ENCODE measurements at regions not wholly inside any gene's neighbourhood (a gene's known extent, or its start where the extent isn't known, plus 50 kb on each side); places are given as distances from the start of the nearest gene placed in this dataset.

- TF ChIP-seq REST (IDR thresholded peaks at IDR 0.05; ENCODE audit: low read depth), result no peak
- TF ChIP-seq YY1 (IDR thresholded peaks at IDR 0.05; ENCODE audit: low read depth), result no peak
- TF ChIP-seq TAF1 (IDR thresholded peaks at IDR 0.05; ENCODE audit: low read depth), result no peak
- TF ChIP-seq ZBTB7A (IDR thresholded peaks at IDR 0.05; ENCODE audit: low read depth), result no peak
- no peak for TF ChIP-seq NFIC (IDR thresholded peaks at IDR 0.05)
- TF ChIP-seq CREB1 (IDR thresholded peaks at IDR 0.05; ENCODE audit: low read depth), result no peak
- TF ChIP-seq EGR1 (IDR thresholded peaks at IDR 0.05), result no peak
- TF ChIP-seq FOXM1 (IDR thresholded peaks at IDR 0.05; ENCODE audit: borderline replicate concordance, low read depth), result no peak
- TF ChIP-seq USF1 (IDR thresholded peaks at IDR 0.05), result no peak
- no peak for TF ChIP-seq EP300 (IDR thresholded peaks at IDR 0.05; ENCODE audit: borderline replicate concordance)
- TF ChIP-seq CEBPB (IDR thresholded peaks at IDR 0.05), result no peak
- TF ChIP-seq RAD21 (IDR thresholded peaks at IDR 0.05; ENCODE audit: low read depth), result no peak
Observed at GRCh38 chr2:7906431-7906830, 775.4 kb upstream of the ID2 start.

- TF ChIP-seq YY1 (IDR thresholded peaks at IDR 0.05; ENCODE audit: low read depth) (no peak), TCF12 (IDR thresholded peaks at IDR 0.05; ENCODE audit: low read depth) (no peak), RAD21 (IDR thresholded peaks at IDR 0.05; ENCODE audit: low read depth) (no peak), REST (IDR thresholded peaks at IDR 0.05; ENCODE audit: low read depth) (no peak), FOXM1 (IDR thresholded peaks at IDR 0.05; ENCODE audit: borderline replicate concordance, low read depth) (no peak), CEBPB (IDR thresholded peaks at IDR 0.05) (no peak), CREB1 (IDR thresholded peaks at IDR 0.05; ENCODE audit: low read depth) (no peak), TAF1 (IDR thresholded peaks at IDR 0.05; ENCODE audit: low read depth) (no peak), EGR1 (IDR thresholded peaks at IDR 0.05) (no peak), EP300 (IDR thresholded peaks at IDR 0.05; ENCODE audit: borderline replicate concordance) (no peak), MAX (IDR thresholded peaks at IDR 0.05) (no peak), ZBTB7A (IDR thresholded peaks at IDR 0.05; ENCODE audit: low read depth) (no peak), TEAD4 (IDR thresholded peaks at IDR 0.05) (no peak), NFIC (IDR thresholded peaks at IDR 0.05) (no peak)
Observed at GRCh38 chr2:7907041-7907440, 774.8 kb upstream of the ID2 start.

GRCh38 chr2:7910752-7911151, 771.1 kb upstream of the ID2 start:
- no peak for TF ChIP-seq TCF12 (IDR thresholded peaks at IDR 0.05; ENCODE audit: low read depth)
- no peak for TF ChIP-seq YY1 (IDR thresholded peaks at IDR 0.05; ENCODE audit: low read depth)
- TF ChIP-seq EP300 (IDR thresholded peaks at IDR 0.05; ENCODE audit: borderline replicate concordance), result no peak
- no peak for TF ChIP-seq EGR1 (IDR thresholded peaks at IDR 0.05)
- TF ChIP-seq ZBTB7A (IDR thresholded peaks at IDR 0.05; ENCODE audit: low read depth), result no peak
- TF ChIP-seq TAF1 (IDR thresholded peaks at IDR 0.05; ENCODE audit: low read depth), result no peak
- no peak for TF ChIP-seq FOXM1 (IDR thresholded peaks at IDR 0.05; ENCODE audit: borderline replicate concordance, low read depth)
- TF ChIP-seq REST (IDR thresholded peaks at IDR 0.05; ENCODE audit: low read depth), result no peak
- TF ChIP-seq NFIC (IDR thresholded peaks at IDR 0.05), result no peak
- TF ChIP-seq CREB1 (IDR thresholded peaks at IDR 0.05; ENCODE audit: low read depth), result no peak
- TF ChIP-seq USF1 (IDR thresholded peaks at IDR 0.05), result no peak
- TF ChIP-seq TEAD4 (IDR thresholded peaks at IDR 0.05), result no peak
- TF ChIP-seq CEBPB (IDR thresholded peaks at IDR 0.05), result no peak
- no peak for TF ChIP-seq RAD21 (IDR thresholded peaks at IDR 0.05; ENCODE audit: low read depth)
- TF ChIP-seq MAX (IDR thresholded peaks at IDR 0.05), result no peak

GRCh38 chr2:7911196-7911595, 770.7 kb upstream of the ID2 start:
- TF ChIP-seq USF1 (IDR thresholded peaks at IDR 0.05) (no peak), MAX (IDR thresholded peaks at IDR 0.05) (no peak), REST (IDR thresholded peaks at IDR 0.05; ENCODE audit: low read depth) (no peak), CREB1 (IDR thresholded peaks at IDR 0.05; ENCODE audit: low read depth) (no peak), EGR1 (IDR thresholded peaks at IDR 0.05) (no peak), TCF12 (IDR thresholded peaks at IDR 0.05; ENCODE audit: low read depth) (no peak), TAF1 (IDR thresholded peaks at IDR 0.05; ENCODE audit: low read depth) (no peak), RAD21 (IDR thresholded peaks at IDR 0.05; ENCODE audit: low read depth) (no peak)
